ENCODE measurements at regions not wholly inside any gene's neighbourhood (a gene's known extent, or its start where the extent isn't known, plus 50 kb on each side); places are given as distances from the start of the nearest gene placed in this dataset.

DNA sequence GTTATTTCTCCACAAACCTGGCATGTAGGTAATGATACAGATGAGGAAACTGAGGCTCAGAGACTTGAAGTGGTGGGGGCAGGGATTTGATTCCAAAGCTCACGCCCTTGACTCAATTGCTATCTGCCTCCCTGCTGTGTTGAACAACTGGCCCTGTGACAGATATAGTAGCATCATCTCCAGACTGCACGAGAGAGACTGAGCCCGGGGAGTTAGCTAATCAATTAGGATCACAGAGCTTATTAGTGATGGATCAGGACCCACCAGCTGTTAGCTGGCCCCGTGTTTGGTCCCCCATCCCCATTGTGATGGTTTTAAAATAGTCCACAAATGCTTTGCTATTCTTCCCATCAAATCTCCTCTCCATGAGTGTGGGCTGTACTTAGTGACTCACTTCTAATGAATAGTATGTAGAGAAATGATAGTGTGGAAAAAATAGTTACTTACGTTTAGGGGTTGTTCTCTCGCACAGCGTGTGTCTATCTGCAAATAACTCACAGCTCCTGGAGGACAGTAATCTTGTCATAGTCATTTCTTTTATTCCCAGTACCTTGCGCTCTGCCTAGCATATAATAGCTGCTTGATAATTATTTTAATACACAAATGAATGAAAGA lies 74.4 kb upstream of the KLF13 start:
- no peak overlapping the region for H3K4me3 Mint-ChIP-seq
- no peak for TF ChIP-seq CTCF (IDR thresholded peaks at IDR 0.05)
- peaks cover 9% of the 10 kb centered on the region for H3K4me1 Mint-ChIP-seq (ENCODE audit: low read depth)
- H3K9me3 Mint-ChIP-seq, result peaks cover 4% of the 10 kb centered on the region; the same call in 1 of the 2 replicates
- H3K27me3 Mint-ChIP-seq (ENCODE audit: insufficient read depth), result peaks cover 30% of the 10 kb centered on the region
- peaks cover 4% of the 10 kb centered on the region; the same call in 1 of the 2 replicates for H3K36me3 Mint-ChIP-seq (ENCODE audit: low read depth)
- no peak for DNase-seq
- H3K27ac Mint-ChIP-seq, result no peak overlapping the region

DNA sequence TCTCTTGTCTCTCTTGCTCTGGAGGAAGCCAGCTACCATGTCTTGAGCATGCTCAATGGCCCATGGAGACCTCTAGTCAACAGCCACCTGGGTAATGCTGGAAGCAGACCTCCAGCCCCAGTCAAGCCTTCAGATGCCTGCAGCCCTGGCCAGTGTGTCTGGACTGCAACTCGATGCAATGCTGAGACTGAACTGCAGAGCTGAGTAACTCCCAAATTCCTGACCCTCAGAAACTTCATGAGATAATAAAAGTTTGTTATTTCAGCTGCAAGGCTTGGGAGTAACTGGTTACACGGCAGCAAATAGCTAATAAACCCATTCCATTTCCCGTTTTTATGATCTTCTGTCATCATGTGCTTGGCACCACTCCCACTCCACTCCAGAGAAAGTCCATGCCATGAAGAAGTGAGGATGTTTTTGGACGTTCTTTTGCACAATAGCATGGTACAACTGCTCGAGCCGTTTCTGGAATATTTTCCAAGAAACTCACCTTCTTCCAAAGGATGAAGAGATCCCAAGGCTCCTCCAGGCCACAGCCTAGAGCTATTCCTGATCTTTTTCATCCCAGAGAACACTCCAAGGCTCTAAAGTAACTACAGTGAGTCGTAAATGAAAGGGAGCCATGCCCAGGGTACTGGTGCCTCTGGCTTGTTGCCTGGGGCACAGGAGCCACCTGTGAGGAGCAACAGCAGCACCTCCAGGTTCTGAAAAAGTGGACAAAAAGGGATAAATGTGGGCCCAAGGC lies 72.0 kb upstream of the KLF13 start:
- peaks cover 4% of the 10 kb centered on the region; the same call in 1 of the 2 replicates for H3K9me3 Mint-ChIP-seq
- H3K27ac Mint-ChIP-seq, result no peak overlapping the region
- peaks cover 9% of the 10 kb centered on the region for H3K4me1 Mint-ChIP-seq (ENCODE audit: low read depth)
- TF ChIP-seq CTCF (IDR thresholded peaks at IDR 0.05), result no peak
- H3K27me3 Mint-ChIP-seq (ENCODE audit: insufficient read depth), result peaks cover 28% of the 10 kb centered on the region
- DNase-seq, result peak; percentile 68
- H3K4me3 Mint-ChIP-seq, result no peak overlapping the region
- peaks cover 4% of the 10 kb centered on the region; the same call in 1 of the 2 replicates for H3K36me3 Mint-ChIP-seq (ENCODE audit: low read depth)

GRCh38 chr15:31255176-31255510 lies 71.5 kb upstream of the KLF13 start:
- DNase-seq, result no peak
- no peak overlapping the region for H3K27ac Mint-ChIP-seq
- H3K4me1 Mint-ChIP-seq (ENCODE audit: low read depth), result peaks cover 9% of the 10 kb centered on the region

GRCh38 chr15:31255732-31256377 lies 70.8 kb upstream of the KLF13 start:
- no peak overlapping the region for H3K27ac Mint-ChIP-seq
- DNase-seq, result no peak
- peaks cover 4% of the 10 kb centered on the region; the same call in 1 of the 2 replicates for H3K9me3 Mint-ChIP-seq
- TF ChIP-seq CTCF (IDR thresholded peaks at IDR 0.05), result no peak
- H3K4me1 Mint-ChIP-seq (ENCODE audit: low read depth), result peaks cover 9% of the 10 kb centered on the region
- H3K36me3 Mint-ChIP-seq (ENCODE audit: low read depth), result peaks cover 4% of the 10 kb centered on the region; the same call in 1 of the 2 replicates
- H3K27me3 Mint-ChIP-seq (ENCODE audit: insufficient read depth), result peaks cover 23% of the 10 kb centered on the region
- H3K4me3 Mint-ChIP-seq, result no peak overlapping the region

More at GRCh38 chr15:31255176-31255510, 71.5 kb upstream of the KLF13 start:
- Mint-ChIP-seq H3K9me3 (peaks cover 4% of the 10 kb centered on the region; the same call in 1 of the 2 replicates), H3K27me3 (ENCODE audit: insufficient read depth) (peaks cover 24% of the 10 kb centered on the region), H3K4me3 (no peak overlapping the region), H3K36me3 (ENCODE audit: low read depth) (peaks cover 4% of the 10 kb centered on the region; the same call in 1 of the 2 replicates)
- TF ChIP-seq CTCF (IDR thresholded peaks at IDR 0.05), result no peak

GRCh38 chr15:31256378-31257265 lies 70.0 kb upstream of the KLF13 start:
- Mint-ChIP-seq H3K27me3 (ENCODE audit: insufficient read depth) (peaks cover 21% of the 10 kb centered on the region), H3K4me3 (no peak overlapping the region), H3K4me1 (ENCODE audit: low read depth) (peaks cover 9% of the 10 kb centered on the region), H3K36me3 (ENCODE audit: low read depth) (peaks cover 4% of the 10 kb centered on the region; the same call in 1 of the 2 replicates), H3K27ac (no peak overlapping the region), H3K9me3 (peaks cover 4% of the 10 kb centered on the region; the same call in 1 of the 2 replicates)
- TF ChIP-seq CTCF (IDR thresholded peaks at IDR 0.05), result no peak
- DNase-seq, result no peak
